ENCODE measurements at regions not wholly inside any gene's neighbourhood (a gene's known extent, or its start where the extent isn't known, plus 50 kb on each side); places are given as distances from the start of the nearest gene placed in this dataset.
A peak's percentile ranks its signal among the peaks of the same experiment; 100 is the strongest.

DNA sequence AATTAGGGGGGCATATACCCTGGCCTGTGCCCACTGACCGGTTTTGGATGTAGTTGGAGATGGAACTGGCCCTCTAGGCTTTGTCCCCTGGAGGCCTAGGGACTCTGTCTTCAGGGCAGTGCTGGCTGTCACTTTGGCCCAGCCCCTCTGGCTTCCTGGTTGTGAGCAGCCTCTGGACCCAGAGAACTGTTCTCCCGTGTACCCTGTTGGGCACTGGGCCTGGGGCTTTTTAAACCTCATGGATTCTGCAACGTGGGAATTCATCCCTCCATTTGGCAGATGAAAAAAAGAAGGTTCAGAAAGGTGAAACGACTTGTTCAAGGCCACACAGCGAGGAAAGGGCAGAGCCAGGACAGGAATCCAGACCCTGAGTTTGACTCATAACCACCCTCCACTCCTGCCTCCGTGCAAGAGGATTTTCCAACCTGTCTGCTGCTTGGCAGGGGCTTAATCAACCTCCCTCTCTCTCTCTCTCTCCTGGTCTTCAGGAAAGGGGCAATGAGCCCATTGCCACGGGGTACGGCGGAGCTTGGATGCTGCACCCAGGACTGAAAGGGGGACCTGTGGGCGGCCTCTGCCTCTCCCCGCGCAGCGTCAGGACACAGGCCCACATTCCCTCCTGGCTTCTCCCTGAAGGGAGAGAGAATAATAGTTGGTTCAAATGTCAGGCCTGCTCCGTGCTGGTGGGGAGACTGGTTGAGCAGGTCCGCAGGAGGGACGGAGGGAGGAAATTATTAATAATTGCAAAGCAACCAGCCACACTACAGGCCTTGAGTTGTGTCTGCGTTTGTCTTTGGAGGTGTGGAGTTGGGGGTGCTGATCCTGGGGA lies 56.0 kb downstream of the CEBPB start:
- no peak overlapping the region for H3K4me3 ChIP-seq (ENCODE audit: control insufficient read depth, low read depth, low read length)
- DNase-seq (ENCODE audit: low read depth): no peak
- no peak for TF ChIP-seq CTCF (IDR thresholded peaks at IDR 0.05; ENCODE audit: control insufficient read depth, insufficient read depth, low read depth, low read length, missing control alignments)

- no peak overlapping the region for H3K4me3 ChIP-seq (ENCODE audit: control insufficient read depth, low read depth, low read length)
- DNase-seq (ENCODE audit: low read depth): no peak
- TF ChIP-seq CTCF (IDR thresholded peaks at IDR 0.05; ENCODE audit: control insufficient read depth, insufficient read depth, low read depth, low read length, missing control alignments): no peak
Observed at GRCh38 chr20:50247196-50248094, 56.8 kb downstream of the CEBPB start.

DNA sequence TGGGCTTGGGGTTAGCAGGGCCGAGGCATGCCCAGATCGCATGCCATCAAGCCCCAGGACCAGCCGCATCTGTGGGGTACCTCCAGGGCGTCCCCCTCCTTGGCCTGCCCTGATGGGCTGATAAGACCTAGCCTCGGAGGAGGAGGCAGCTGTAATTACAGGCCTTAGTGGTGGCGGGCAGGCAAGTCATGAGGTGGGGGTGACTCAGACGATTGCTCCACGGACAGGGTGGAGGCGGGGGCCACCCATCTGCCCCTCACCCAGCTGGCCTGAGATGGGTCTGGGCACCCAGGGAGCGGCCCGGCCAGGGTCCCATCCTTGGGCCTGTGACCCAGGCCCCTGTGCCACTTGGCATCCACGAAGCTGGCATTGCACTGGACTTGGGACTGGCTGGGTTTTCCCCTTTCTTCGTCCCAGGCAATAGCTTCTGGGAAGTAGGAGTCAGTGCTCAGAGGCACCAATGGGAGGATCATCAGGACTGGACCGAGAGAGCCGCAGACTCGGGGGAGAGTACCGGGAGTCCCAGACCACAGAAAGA lies 57.5 kb downstream of the CEBPB start:
- DNase-seq (ENCODE audit: low read depth): peak; percentile 37
- no peak overlapping the region for H3K4me3 ChIP-seq (ENCODE audit: control insufficient read depth, low read depth, low read length)
- no peak for TF ChIP-seq CTCF (IDR thresholded peaks at IDR 0.05; ENCODE audit: control insufficient read depth, insufficient read depth, low read depth, low read length, missing control alignments)

- H3K4me3 ChIP-seq (ENCODE audit: control insufficient read depth, low read depth, low read length): no peak overlapping the region
- no peak for DNase-seq (ENCODE audit: low read depth)
- TF ChIP-seq CTCF (IDR thresholded peaks at IDR 0.05; ENCODE audit: control insufficient read depth, insufficient read depth, low read depth, low read length, missing control alignments): no peak
Observed at GRCh38 chr20:50249447-50250388, 59.1 kb downstream of the CEBPB start.

GRCh38 chr20:50250679-50251382 lies 60.2 kb downstream of the CEBPB start:
- H3K4me3 ChIP-seq (ENCODE audit: control insufficient read depth, low read depth, low read length): no peak overlapping the region
- no peak for TF ChIP-seq CTCF (IDR thresholded peaks at IDR 0.05; ENCODE audit: control insufficient read depth, insufficient read depth, low read depth, low read length, missing control alignments)
- no peak for DNase-seq (ENCODE audit: low read depth)
